GM12878 (cell line): ENCODE measurements at regions not wholly inside any gene's neighbourhood (a gene's known extent, or its start where the extent isn't known, plus 50 kb on each side); places are given as distances from the start of the nearest gene placed in this dataset.

ENCODE experiments used
- ATAC-seq: fragments of 200-7000 bp; cut with Tn5 transposase; 3 replicates; pipeline ENCODE4 v1.9.1; 2020; ENCODE audit warnings: mild to moderate bottlenecking, moderate library complexity
- BruUV-seq: library from RNA; stranded (reverse); fragments of 400-500 nt; replicated peaks from 2 replicates; lab custom pipeline; 2021; lab: Mats Ljungman, UMichigan
- CTCF ChIA-PET: fragments of 300-600 bp; sonication (Branson Sonifier 250); formaldehyde crosslinking; extraction: SDS; loops from one replicate; lab custom pipeline; 2021; ENCODE audit warnings: inconsistent platforms; lab: Yijun Ruan, JAX
- POLR2A ChIA-PET: fragments of 350-600 bp; formaldehyde crosslinking; extraction: SDS; loops from one replicate; lab custom pipeline; 2021; ENCODE audit warnings: inconsistent platforms; lab: Charles Lee
- RAD21 ChIA-PET: fragments of 300-600 bp; sonication (Branson Sonifier 250); formaldehyde crosslinking; loops from one replicate; lab custom pipeline; 2023; ENCODE audit warnings: antibody characterized with exemption; ENCODE audit not compliant: unreplicated experiment; lab: Charles Lee
- SMC1A ChIA-PET: fragments of 300-600 bp; sonication (Branson Sonifier 250); formaldehyde crosslinking; loops from one replicate; lab custom pipeline; 2023; ENCODE audit not compliant: unreplicated experiment, uncharacterized antibody; lab: Charles Lee
- DNase-seq: peaks from one replicate; pipeline ENCODE4 v3.0.0-alpha.2; 2011; ENCODE audit warnings: low read depth, low spot score
- FAIRE-seq: peaks from 3 replicates; lab custom pipeline; 2011; peaks lifted over from hg19 to GRCh38; lab: Jason Lieb, UNC
- H2AFZ ChIP-seq: 2 replicates; pipeline ENCODE4 v1.6.0; 2011; ENCODE audit warnings: low read depth, low read length, control low read depth; ENCODE audit not compliant: control insufficient read depth
- H3K27ac ChIP-seq: 2 replicates; pipeline ENCODE4 v1.5.1; 2011; ENCODE audit warnings: control low read depth; ENCODE audit not compliant: control insufficient read depth, insufficient read depth
- H3K27me3 ChIP-seq, 2 experiments: replicated peaks in 1 of 2; 2 replicates each; pipeline versions ENCODE4 v1.6.0 to v1.6.1; 2011; ENCODE audit warnings: low read length in 1 of 2; ENCODE audit not compliant: control insufficient read depth in 2 of 2, insufficient read depth in 2 of 2
- H3K36me3 ChIP-seq, 2 experiments: 2 replicates each; pipeline ENCODE4 v1.5.1; 2011; ENCODE audit warnings: low read length in 1 of 2; ENCODE audit not compliant: control insufficient read depth in 2 of 2, insufficient read depth in 2 of 2
- H3K4me1 ChIP-seq: 2 replicates; pipeline ENCODE4 v1.6.1; 2011; ENCODE audit warnings: mild to moderate bottlenecking, low read length, moderate library complexity, mixed read lengths; ENCODE audit not compliant: control insufficient read depth, insufficient read depth
- H3K4me2 ChIP-seq: 2 replicates; pipeline ENCODE4 v1.6.0; 2011; ENCODE audit warnings: control low read depth; ENCODE audit not compliant: control insufficient read depth, insufficient read depth
- H3K4me3 ChIP-seq: fragments of 200-600 bp; sonication (generic); 2 replicates; pipeline ENCODE4 v1.5.1; 2016
- H3K79me2 ChIP-seq: 2 replicates; pipeline ENCODE4 v1.6.0; 2011; ENCODE audit warnings: low read length; ENCODE audit not compliant: control insufficient read depth, insufficient read depth
- H3K9ac ChIP-seq: 2 replicates; pipeline ENCODE4 v1.8.0; 2011; ENCODE audit warnings: low read length, control low read depth, mixed read lengths; ENCODE audit not compliant: control insufficient read depth, insufficient read depth
- H3K9me3 ChIP-seq: replicated peaks from 3 replicates; pipeline ENCODE4 v1.5.1; 2011; ENCODE audit warnings: mild to moderate bottlenecking, low read length; ENCODE audit not compliant: control insufficient read depth, insufficient read depth
- H4K20me1 ChIP-seq: 2 replicates; pipeline ENCODE4 v1.6.0; 2011; ENCODE audit not compliant: control insufficient read depth, insufficient read depth
- MEF2A ChIP-seq: IDR thresholded peaks from 2 replicates; pipeline ENCODE4 v1.6.1; 2011; ENCODE audit warnings: low read depth, mild to moderate bottlenecking, low read length, moderate library complexity; ENCODE audit not compliant: insufficient read depth
- MTA2 ChIP-seq: fragments of 450-650 bp; IDR thresholded peaks from 2 replicates; pipeline ENCODE4 v1.6.1; 2016; ENCODE audit warnings: low read depth, mild to moderate bottlenecking, moderate library complexity
- NBN ChIP-seq: fragments of 450-650 bp; IDR thresholded peaks from 2 replicates; pipeline ENCODE4 v1.6.1; 2016
- NFXL1 ChIP-seq: fragments of 450-650 bp; IDR thresholded peaks from 2 replicates; pipeline ENCODE4 v1.6.1; 2017; ENCODE audit warnings: antibody characterized with exemption, mild to moderate bottlenecking, borderline replicate concordance
- POLR2AphosphoS2 ChIP-seq: IDR thresholded peaks from 2 replicates; pipeline ENCODE4 v1.6.1; 2011; ENCODE audit warnings: low read depth, mild to moderate bottlenecking, low read length, improper control_type of control experiment, moderate library complexity
- RUNX3 ChIP-seq: IDR thresholded peaks from 2 replicates; pipeline ENCODE4 v1.6.1; 2012; ENCODE audit warnings: low read length, inconsistent platforms
- SRF ChIP-seq, 2 experiments: IDR thresholded peaks; 2 replicates each; pipeline ENCODE4 v1.6.1; 2011; ENCODE audit warnings: low read depth in 2 of 2, low read length in 2 of 2, mild to moderate bottlenecking in 1 of 2, moderate library complexity in 1 of 2
- TCF7 ChIP-seq: IDR thresholded peaks from 2 replicates; pipeline ENCODE4 v1.6.1; 2014; ENCODE audit warnings: antibody characterized with exemption, borderline replicate concordance
- YBX1 ChIP-seq: fragments of 450-650 bp; IDR thresholded peaks from 2 replicates; pipeline ENCODE4 v1.6.1; 2016; ENCODE audit warnings: antibody characterized with exemption
- ZNF207 ChIP-seq: fragments of 450-650 bp; IDR thresholded peaks from 2 replicates; pipeline ENCODE4 v1.6.1; 2014; ENCODE audit warnings: antibody characterized with exemption, mild to moderate bottlenecking, borderline replicate concordance
- ZNF384 ChIP-seq: IDR thresholded peaks from 2 replicates; pipeline ENCODE4 v1.6.1; 2012; ENCODE audit warnings: low read depth, mild to moderate bottlenecking, low read length, improper control_type of control experiment, borderline replicate concordance
- WGBS: methylation state at CpG from one replicate; pipeline ENCODE4 v1.1.6; 2016; ENCODE audit warnings: low lambda C conversion rate; ENCODE audit not compliant: insufficient replicate concordance, insufficient coverage; ENCODE audit errors: missing lambda C conversion rate; 5-methylcytosine and 5-hydroxymethylcytosine counted together
- in situ Hi-C: fragments of 300-500 bp; cut with MboI; formaldehyde crosslinking; loops from 9 replicates; pipeline ENCODE4 v1.14.3; 2018; ENCODE audit warnings: mixed read lengths
- intact Hi-C: fragments of 100-400 bp; cut with micrococcal nuclease; formaldehyde crosslinking; loops from one replicate; pipeline ENCODE4 v1.14.2; 2022; ENCODE audit not compliant: unreplicated experiment
- TF ChIP-seq, protein P1 (sequence below): fragments of 150-350 bp; IDR thresholded peaks from 2 replicates; pipeline ENCODE4 v1.6.1; 2014; ENCODE audit warnings: mild to moderate bottlenecking, low read depth, low read length
- TF ChIP-seq, protein P2 (sequence below): IDR thresholded peaks from 2 replicates; pipeline ENCODE4 v1.6.1; 2012; ENCODE audit warnings: low read length, inconsistent platforms
- TF ChIP-seq, protein P3 (sequence below): IDR thresholded peaks from 2 replicates; pipeline ENCODE4 v1.6.1; 2011; ENCODE audit warnings: borderline replicate concordance, low read depth, mild to moderate bottlenecking, moderate library complexity, mixed read lengths, low read length; ENCODE audit not compliant: insufficient read depth; ENCODE audit errors: extremely low read length

DNA sequence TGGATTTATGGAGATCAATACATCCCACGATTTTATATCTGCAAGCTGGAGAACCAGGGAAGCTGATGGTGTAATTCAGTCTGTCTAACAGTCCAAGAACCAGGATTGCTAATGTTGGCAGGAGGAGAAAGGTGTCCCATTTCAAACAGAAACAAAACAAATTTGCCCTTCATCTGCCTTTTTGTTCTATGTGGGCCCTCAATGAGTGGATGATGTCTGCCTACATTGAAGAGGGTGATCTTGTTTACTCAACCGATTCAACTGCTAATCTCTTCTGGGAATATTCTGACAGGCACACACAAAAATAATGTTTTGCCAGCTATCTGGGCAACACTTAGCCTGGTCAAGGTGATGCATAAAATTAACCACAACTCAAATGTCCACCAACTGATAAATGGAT, 65.1 kb upstream of the IL33 start (continued):
- no peak for TF ChIP-seq YBX1
- no peak for TF ChIP-seq TCF7
- TF ChIP-seq, protein P1, sequence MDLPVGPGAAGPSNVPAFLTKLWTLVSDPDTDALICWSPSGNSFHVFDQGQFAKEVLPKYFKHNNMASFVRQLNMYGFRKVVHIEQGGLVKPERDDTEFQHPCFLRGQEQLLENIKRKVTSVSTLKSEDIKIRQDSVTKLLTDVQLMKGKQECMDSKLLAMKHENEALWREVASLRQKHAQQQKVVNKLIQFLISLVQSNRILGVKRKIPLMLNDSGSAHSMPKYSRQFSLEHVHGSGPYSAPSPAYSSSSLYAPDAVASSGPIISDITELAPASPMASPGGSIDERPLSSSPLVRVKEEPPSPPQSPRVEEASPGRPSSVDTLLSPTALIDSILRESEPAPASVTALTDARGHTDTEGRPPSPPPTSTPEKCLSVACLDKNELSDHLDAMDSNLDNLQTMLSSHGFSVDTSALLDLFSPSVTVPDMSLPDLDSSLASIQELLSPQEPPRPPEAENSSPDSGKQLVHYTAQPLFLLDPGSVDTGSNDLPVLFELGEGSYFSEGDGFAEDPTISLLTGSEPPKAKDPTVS, result no peak
- TF ChIP-seq, all 136 proteins: peak for 0

DNA sequence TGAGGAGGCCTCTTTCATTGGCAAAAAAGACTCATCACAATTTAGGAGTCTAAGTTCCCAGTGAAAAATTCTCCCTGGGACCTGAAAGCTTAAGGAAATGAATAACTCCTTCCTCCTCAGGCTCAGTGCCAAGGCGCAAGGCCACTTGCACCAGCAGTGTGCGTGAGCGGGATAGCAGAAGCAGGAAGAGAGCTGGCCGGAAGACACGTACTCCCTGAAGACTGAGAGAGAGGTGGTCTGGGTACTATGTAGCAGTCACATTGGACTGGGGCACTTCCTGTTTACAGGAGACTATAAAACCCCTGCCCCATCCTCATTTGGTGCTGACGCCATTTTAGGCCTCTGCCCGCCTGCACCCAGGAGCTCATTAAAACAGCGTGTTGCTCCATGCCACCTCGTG, 66.3 kb upstream of the IL33 start:
- H3K4me3 ChIP-seq, result no peak overlapping the region
- no peaks in the 10 kb centered on the region for H4K20me1 ChIP-seq
- no peaks in the 10 kb centered on the region; the same call in 2 of the 3 replicates for H3K9me3 ChIP-seq
- POLR2A ChIA-PET, result no interaction called here
- no peaks in the 10 kb centered on the region for H3K36me3 ChIP-seq
- SMC1A ChIA-PET, result no interaction called here
- no peak overlapping the region for H2AFZ ChIP-seq
- WGBS, result 81% methylated on average over 9 of the region's 9 CpGs
- BruUV-seq, result no TSS peak
- H3K4me2 ChIP-seq, result no peak overlapping the region
- TF ChIP-seq ZNF384 (no peak), RUNX3 (no peak), MTA2 (no peak), ZNF207 (no peak), MEF2A (no peak), SRF (IDR thresholded peaks at IDR 0.05; ENCODE audit: low read depth in 2 of 2, low read length in 2 of 2) (no peak), POLR2AphosphoS2 (no peak), NFXL1 (no peak), NBN (no peak)
- TF ChIP-seq, protein P1, result no peak
- TF ChIP-seq, protein P2, sequence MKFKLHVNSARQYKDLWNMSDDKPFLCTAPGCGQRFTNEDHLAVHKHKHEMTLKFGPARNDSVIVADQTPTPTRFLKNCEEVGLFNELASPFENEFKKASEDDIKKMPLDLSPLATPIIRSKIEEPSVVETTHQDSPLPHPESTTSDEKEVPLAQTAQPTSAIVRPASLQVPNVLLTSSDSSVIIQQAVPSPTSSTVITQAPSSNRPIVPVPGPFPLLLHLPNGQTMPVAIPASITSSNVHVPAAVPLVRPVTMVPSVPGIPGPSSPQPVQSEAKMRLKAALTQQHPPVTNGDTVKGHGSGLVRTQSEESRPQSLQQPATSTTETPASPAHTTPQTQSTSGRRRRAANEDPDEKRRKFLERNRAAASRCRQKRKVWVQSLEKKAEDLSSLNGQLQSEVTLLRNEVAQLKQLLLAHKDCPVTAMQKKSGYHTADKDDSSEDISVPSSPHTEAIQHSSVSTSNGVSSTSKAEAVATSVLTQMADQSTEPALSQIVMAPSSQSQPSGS, result no peak
- TF ChIP-seq, protein P3, sequence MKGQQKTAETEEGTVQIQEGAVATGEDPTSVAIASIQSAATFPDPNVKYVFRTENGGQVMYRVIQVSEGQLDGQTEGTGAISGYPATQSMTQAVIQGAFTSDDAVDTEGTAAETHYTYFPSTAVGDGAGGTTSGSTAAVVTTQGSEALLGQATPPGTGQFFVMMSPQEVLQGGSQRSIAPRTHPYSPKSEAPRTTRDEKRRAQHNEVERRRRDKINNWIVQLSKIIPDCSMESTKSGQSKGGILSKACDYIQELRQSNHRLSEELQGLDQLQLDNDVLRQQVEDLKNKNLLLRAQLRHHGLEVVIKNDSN, result no peak
- no peak for ATAC-seq
- in situ Hi-C loops (no loop called here), intact Hi-C loops (no loop called here)
- CTCF ChIA-PET, result interaction anchor here (1.0 kb wide), 1 partner anchor 73 kb away, joined by 3 read pairs; no protein-coding TSS in a partner anchor
- H3K4me1 ChIP-seq, result no peaks in the 10 kb centered on the region
- FAIRE-seq, result no peak
- no peaks in the 10 kb centered on the region for H3K79me2 ChIP-seq
- RAD21 ChIA-PET, result no interaction called here
- H3K27me3 ChIP-seq, result no peaks in the 10 kb centered on the region
- H3K9ac ChIP-seq, result no peak overlapping the region
- DNase-seq, result no peak
- H3K27ac ChIP-seq, result no peak overlapping the region
